CMK (cell line): ENCODE measurements at regions not wholly inside any gene's neighbourhood (a gene's known extent, or its start where the extent isn't known, plus 50 kb on each side); places are given as distances from the start of the nearest gene placed in this dataset.

ENCODE experiments used
- DNase-seq: peaks from one replicate; pipeline ENCODE4 v3.0.0-alpha.2; 2010; ENCODE audit warnings: low read depth

- DNase-seq, result no peak
These were observed 543.4 kb upstream of the DIPK2B start for GRCh38 chrX:45743906-45744625.

- no peak for DNase-seq
These were observed 542.4 kb upstream of the DIPK2B start for GRCh38 chrX:45743081-45743533.

GRCh38 chrX:45740291-45740690 lies 539.6 kb upstream of the DIPK2B start:
- no peak for DNase-seq

- no peak for DNase-seq
These were observed 534.9 kb upstream of the DIPK2B start for GRCh38 chrX:45735571-45735970.

GRCh38 chrX:45731448-45731847 lies 530.8 kb upstream of the DIPK2B start:
- no peak for DNase-seq

GRCh38 chrX:45727761-45728160 lies 527.1 kb upstream of the DIPK2B start:
- DNase-seq, result no peak

- no peak for DNase-seq
These were observed 521.8 kb upstream of the DIPK2B start for GRCh38 chrX:45722471-45722870.

GRCh38 chrX:45719751-45720501 lies 519.2 kb upstream of the DIPK2B start:
- no peak for DNase-seq

- DNase-seq, result no peak
These were observed 518.0 kb upstream of the DIPK2B start for GRCh38 chrX:45718676-45719075.

- no peak for DNase-seq
These were observed 516.1 kb upstream of the DIPK2B start for GRCh38 chrX:45716750-45717149.

- DNase-seq, result no peak
These were observed 515.1 kb upstream of the DIPK2B start for GRCh38 chrX:45715748-45716147.

GRCh38 chrX:45714866-45715265 lies 514.2 kb upstream of the DIPK2B start:
- no peak for DNase-seq

GRCh38 chrX:45712067-45712466 lies 511.4 kb upstream of the DIPK2B start:
- no peak for DNase-seq

GRCh38 chrX:45711231-45711630 lies 510.6 kb upstream of the DIPK2B start:
- DNase-seq, result no peak

GRCh38 chrX:45710081-45710801 lies 509.6 kb upstream of the DIPK2B start:
- DNase-seq, result no peak

GRCh38 chrX:45709381-45709780 lies 508.7 kb upstream of the DIPK2B start:
- no peak for DNase-seq

- DNase-seq, result no peak
These were observed 498.5 kb upstream of the DIPK2B start for GRCh38 chrX:45699158-45699557.

GRCh38 chrX:45697591-45697990 lies 496.9 kb upstream of the DIPK2B start:
- DNase-seq, result no peak

- DNase-seq, result no peak
These were observed 496.1 kb upstream of the DIPK2B start for GRCh38 chrX:45696736-45697135.

GRCh38 chrX:45689971-45690370 lies 489.3 kb upstream of the DIPK2B start:
- no peak for DNase-seq

- DNase-seq, result no peak
These were observed 483.2 kb upstream of the DIPK2B start for GRCh38 chrX:45683914-45684313.

- DNase-seq, result no peak
These were observed 481.2 kb upstream of the DIPK2B start for GRCh38 chrX:45681891-45682290.
